ENCODE measurements at regions not wholly inside any gene's neighbourhood (a gene's known extent, or its start where the extent isn't known, plus 50 kb on each side); places are given as distances from the start of the nearest gene placed in this dataset.

DNA sequence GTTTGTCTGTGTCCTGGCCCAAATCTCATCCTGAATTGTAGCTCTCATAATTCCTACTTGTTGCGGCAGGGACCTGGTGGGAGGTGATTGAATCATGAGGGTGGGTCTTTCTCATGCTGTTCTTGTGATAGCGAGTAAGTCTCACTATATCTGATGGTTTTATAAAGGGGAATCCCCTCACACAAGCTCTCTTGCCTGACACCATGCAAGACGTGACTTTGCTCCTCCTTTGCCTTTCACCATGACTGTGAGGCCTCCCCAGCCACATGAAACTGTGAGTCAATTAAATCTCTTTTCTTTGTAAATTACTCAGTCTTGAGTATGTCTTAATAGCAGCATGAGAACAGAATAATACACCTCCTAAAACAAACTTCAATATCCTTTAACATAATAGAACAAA lies 1065.6 kb downstream of the PLA2G4A start:
- no peaks in the 10 kb centered on the region for H3K4me1 ChIP-seq (ENCODE audit: control insufficient read depth, insufficient read depth, low read length)
- H3K27ac ChIP-seq (ENCODE audit: insufficient read depth, low read depth, low read length, poor library complexity, severe bottlenecking) = no peak overlapping the region
- H3K9me3 ChIP-seq (ENCODE audit: control insufficient read depth, low read length) = no peaks in the 10 kb centered on the region
- no peaks in the 10 kb centered on the region for H3K27me3 ChIP-seq (ENCODE audit: control insufficient read depth, insufficient read depth, low read length, poor library complexity, severe bottlenecking)
- 88 to 89% methylated on average over 3 of the region's 3 CpGs for WGBS, 2 experiments
- no peaks in the 10 kb centered on the region for H3K36me3 ChIP-seq (ENCODE audit: control insufficient read depth, insufficient read depth, low read length)
- H3K4me3 ChIP-seq (ENCODE audit: insufficient read depth, low read depth, low read length) = no peak overlapping the region

DNA sequence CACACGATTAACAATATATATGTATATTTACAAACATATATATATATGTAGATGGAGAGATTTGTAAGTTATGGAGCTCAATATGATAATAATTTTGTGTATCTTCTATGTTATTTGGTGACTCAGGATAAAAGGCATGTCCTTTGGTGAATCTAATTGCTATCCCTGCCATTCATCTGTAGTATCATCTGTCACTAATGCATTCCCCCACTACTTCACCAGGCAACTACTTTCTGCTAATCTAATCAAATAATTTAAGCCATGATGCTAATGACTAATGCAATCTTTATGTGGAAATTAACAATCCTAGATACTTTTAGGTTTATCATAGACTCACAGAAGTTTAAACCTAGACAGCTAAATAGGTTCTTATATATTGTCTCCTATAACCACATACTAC lies 1074.5 kb downstream of the PLA2G4A start:
- Histone ChIP-seq H3K27me3 (ENCODE audit: control insufficient read depth, insufficient read depth, low read length, poor library complexity, severe bottlenecking) (no peaks in the 10 kb centered on the region), H3K27ac (ENCODE audit: insufficient read depth, low read depth, low read length, poor library complexity, severe bottlenecking) (no peak overlapping the region), H3K36me3 (ENCODE audit: control insufficient read depth, insufficient read depth, low read length) (no peaks in the 10 kb centered on the region), H3K9me3 (ENCODE audit: control insufficient read depth, low read length) (no peaks in the 10 kb centered on the region), H3K4me3 (ENCODE audit: insufficient read depth, low read depth, low read length) (no peak overlapping the region), H3K4me1 (ENCODE audit: control insufficient read depth, insufficient read depth, low read length) (no peaks in the 10 kb centered on the region)
- WGBS, 2 experiments = no CpG with 5 or more reads among the region's 1 CpG

DNA sequence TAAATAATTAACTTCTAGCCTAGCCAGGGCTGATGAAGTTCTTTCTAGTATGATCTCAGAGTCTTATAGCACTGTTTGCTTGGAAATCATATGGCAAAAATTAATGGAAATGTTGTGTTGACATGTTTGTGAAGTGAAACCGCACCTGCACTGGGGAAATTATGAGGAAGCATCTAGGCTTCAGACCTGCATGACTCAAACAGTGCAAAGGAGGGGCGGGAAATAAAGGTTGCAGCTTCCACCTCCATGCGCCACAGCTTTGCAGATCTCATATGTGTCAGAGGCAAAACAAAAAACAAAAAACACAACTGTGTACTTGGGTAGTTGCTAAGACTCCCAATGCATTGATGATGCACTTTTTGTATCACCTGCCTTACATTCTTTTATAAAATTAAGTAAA lies 1080.6 kb downstream of the PLA2G4A start:
- no peak overlapping the region for H3K4me3 ChIP-seq (ENCODE audit: insufficient read depth, low read depth, low read length)

DNA sequence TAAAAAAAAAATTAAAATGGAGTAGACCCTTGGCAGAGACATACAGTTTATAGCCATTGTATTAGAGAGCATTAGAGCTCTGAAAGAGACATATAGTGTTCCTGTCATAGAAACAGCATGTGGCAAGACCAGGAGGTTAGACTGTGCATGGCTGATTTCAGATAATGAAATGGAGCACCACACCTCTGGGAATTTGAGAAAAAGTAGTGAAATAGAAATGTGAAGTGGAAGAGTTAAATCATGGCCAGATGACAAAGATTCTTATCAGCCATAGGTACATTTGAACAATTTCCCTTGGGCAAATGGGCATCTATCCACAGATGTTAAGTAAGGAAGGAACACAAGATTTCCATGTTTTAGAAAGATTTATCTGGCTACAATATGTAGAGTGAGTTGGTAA lies 1083.1 kb downstream of the PLA2G4A start:
- H3K27ac ChIP-seq (ENCODE audit: insufficient read depth, low read depth, low read length, poor library complexity, severe bottlenecking) = no peak overlapping the region
- H3K4me3 ChIP-seq (ENCODE audit: insufficient read depth, low read depth, low read length) = no peak overlapping the region
- H3K36me3 ChIP-seq (ENCODE audit: control insufficient read depth, insufficient read depth, low read length) = no peaks in the 10 kb centered on the region
- no peaks in the 10 kb centered on the region for H3K9me3 ChIP-seq (ENCODE audit: control insufficient read depth, low read length)
- H3K27me3 ChIP-seq (ENCODE audit: control insufficient read depth, insufficient read depth, low read length, poor library complexity, severe bottlenecking) = no peaks in the 10 kb centered on the region
- no peaks in the 10 kb centered on the region for H3K4me1 ChIP-seq (ENCODE audit: control insufficient read depth, insufficient read depth, low read length)

More for the DNA sequence above, 1080.6 kb downstream of the PLA2G4A start:
- no peaks in the 10 kb centered on the region for H3K9me3 ChIP-seq (ENCODE audit: control insufficient read depth, low read length)
- H3K4me1 ChIP-seq (ENCODE audit: control insufficient read depth, insufficient read depth, low read length) = no peaks in the 10 kb centered on the region
- 93 to 95% methylated on average over 3 of the region's 3 CpGs for WGBS, 2 experiments
- no peak overlapping the region for H3K27ac ChIP-seq (ENCODE audit: insufficient read depth, low read depth, low read length, poor library complexity, severe bottlenecking)
- no peaks in the 10 kb centered on the region for H3K36me3 ChIP-seq (ENCODE audit: control insufficient read depth, insufficient read depth, low read length)
- H3K27me3 ChIP-seq (ENCODE audit: control insufficient read depth, insufficient read depth, low read length, poor library complexity, severe bottlenecking) = no peaks in the 10 kb centered on the region

DNA sequence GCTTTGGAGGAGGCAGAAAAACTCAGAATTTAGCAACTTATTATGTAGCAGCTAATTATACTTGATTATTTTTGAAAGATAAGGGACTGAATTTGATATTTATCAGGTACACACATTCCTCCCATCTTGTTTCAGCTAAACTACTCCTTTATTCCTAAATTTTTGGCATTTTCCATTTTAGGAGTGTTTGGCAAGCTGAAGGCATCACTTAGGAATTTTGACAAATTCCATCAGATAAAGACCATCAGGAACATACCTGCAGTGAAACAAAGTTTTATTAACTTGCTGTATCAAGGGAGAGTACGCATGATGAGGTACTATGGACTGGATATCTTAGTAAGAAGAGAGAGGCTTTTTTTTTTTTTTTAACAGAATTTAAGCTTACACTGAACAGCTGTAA lies 1092.2 kb downstream of the PLA2G4A start:
- H3K27me3 ChIP-seq (ENCODE audit: control insufficient read depth, insufficient read depth, low read length, poor library complexity, severe bottlenecking) = no peaks in the 10 kb centered on the region
- no peaks in the 10 kb centered on the region for H3K4me1 ChIP-seq (ENCODE audit: control insufficient read depth, insufficient read depth, low read length)
- no peaks in the 10 kb centered on the region for H3K9me3 ChIP-seq (ENCODE audit: control insufficient read depth, low read length)
- WGBS, 2 experiments = 95 to 100% methylated on average over 1 of the region's 1 CpG
- no peak overlapping the region for H3K4me3 ChIP-seq (ENCODE audit: insufficient read depth, low read depth, low read length)
- H3K27ac ChIP-seq (ENCODE audit: insufficient read depth, low read depth, low read length, poor library complexity, severe bottlenecking) = no peak overlapping the region
- H3K36me3 ChIP-seq (ENCODE audit: control insufficient read depth, insufficient read depth, low read length) = no peaks in the 10 kb centered on the region

DNA sequence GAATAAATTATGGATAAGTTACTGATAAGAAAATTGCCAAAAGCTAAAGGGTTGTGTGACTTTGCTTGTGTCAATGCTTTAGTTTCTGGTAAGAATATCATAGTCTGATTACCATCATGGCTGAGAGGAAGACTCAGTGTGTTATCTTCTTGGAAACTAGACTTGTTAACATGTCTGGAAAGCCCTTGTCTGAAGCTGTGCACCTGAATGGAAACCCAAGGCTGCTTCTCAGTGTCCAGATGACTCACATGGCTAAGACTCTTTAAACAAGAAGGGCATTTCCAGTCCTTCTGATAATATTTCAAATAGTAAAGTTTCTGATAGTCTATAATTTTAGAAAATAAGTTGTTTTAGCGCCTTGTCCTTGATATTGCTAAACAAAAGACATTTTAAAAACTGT lies 1092.7 kb downstream of the PLA2G4A start:
- Histone ChIP-seq H3K4me3 (ENCODE audit: insufficient read depth, low read depth, low read length) (no peak overlapping the region), H3K27ac (ENCODE audit: insufficient read depth, low read depth, low read length, poor library complexity, severe bottlenecking) (no peak overlapping the region), H3K9me3 (ENCODE audit: control insufficient read depth, low read length) (no peaks in the 10 kb centered on the region), H3K36me3 (ENCODE audit: control insufficient read depth, insufficient read depth, low read length) (no peaks in the 10 kb centered on the region), H3K27me3 (ENCODE audit: control insufficient read depth, insufficient read depth, low read length, poor library complexity, severe bottlenecking) (no peaks in the 10 kb centered on the region), H3K4me1 (ENCODE audit: control insufficient read depth, insufficient read depth, low read length) (no peaks in the 10 kb centered on the region)
- WGBS, 2 experiments = 80% methylated on average over 1 of the region's 1 CpG; no CpG with 5 or more reads in 1 of the 2 experiments

DNA sequence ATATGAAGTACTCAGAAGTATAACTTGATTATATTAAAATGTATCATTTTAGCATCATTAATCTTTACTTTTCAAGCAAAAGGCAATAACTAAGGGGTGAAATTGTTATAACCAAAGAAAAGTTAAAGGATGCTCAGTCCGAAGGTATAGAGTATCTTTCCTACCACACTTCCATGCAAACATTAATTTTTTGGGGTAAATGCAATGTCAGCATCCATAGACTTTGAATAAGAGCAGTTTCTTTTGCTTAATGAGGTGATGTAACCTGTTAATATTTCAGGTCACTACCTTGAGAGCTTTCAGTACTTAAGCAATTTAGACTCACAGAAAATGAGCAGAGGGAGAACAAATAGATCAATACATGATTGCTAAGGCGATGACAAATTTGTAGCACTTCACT lies 1093.5 kb downstream of the PLA2G4A start:
- Histone ChIP-seq H3K27ac (ENCODE audit: insufficient read depth, low read depth, low read length, poor library complexity, severe bottlenecking) (no peak overlapping the region), H3K36me3 (ENCODE audit: control insufficient read depth, insufficient read depth, low read length) (no peaks in the 10 kb centered on the region), H3K4me3 (ENCODE audit: insufficient read depth, low read depth, low read length) (no peak overlapping the region), H3K27me3 (ENCODE audit: control insufficient read depth, insufficient read depth, low read length, poor library complexity, severe bottlenecking) (no peaks in the 10 kb centered on the region), H3K4me1 (ENCODE audit: control insufficient read depth, insufficient read depth, low read length) (no peaks in the 10 kb centered on the region), H3K9me3 (ENCODE audit: control insufficient read depth, low read length) (no peaks in the 10 kb centered on the region)
- 88 to 92% methylated on average over 1 of the region's 2 CpGs for WGBS, 2 experiments

DNA sequence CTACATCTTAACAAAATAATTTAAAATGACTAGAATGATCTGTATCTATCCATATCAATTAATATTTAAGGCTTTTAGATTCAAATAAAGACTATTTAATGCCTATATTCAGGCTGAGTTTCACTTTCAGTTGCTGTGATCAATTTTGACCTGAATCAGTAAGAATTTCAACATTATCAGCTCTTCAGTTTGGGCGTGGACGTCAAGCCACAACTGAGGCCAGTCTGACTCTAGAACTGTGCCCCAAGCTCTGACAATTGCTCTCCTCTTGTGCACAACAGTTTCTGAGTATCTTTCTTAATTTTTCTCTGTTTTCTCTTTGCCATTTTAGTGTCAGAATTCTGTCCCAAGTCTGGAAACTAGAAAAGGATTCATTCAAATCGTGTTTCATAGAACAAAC lies 1095.5 kb downstream of the PLA2G4A start:
- no peaks in the 10 kb centered on the region for H3K27me3 ChIP-seq (ENCODE audit: control insufficient read depth, insufficient read depth, low read length, poor library complexity, severe bottlenecking)
- H3K9me3 ChIP-seq (ENCODE audit: control insufficient read depth, low read length) = no peaks in the 10 kb centered on the region
- H3K4me3 ChIP-seq (ENCODE audit: insufficient read depth, low read depth, low read length) = no peak overlapping the region
- 95% methylated on average over 3 of the region's 3 CpGs for WGBS, 2 experiments
- H3K4me1 ChIP-seq (ENCODE audit: control insufficient read depth, insufficient read depth, low read length) = no peaks in the 10 kb centered on the region
- no peak overlapping the region for H3K27ac ChIP-seq (ENCODE audit: insufficient read depth, low read depth, low read length, poor library complexity, severe bottlenecking)
- H3K36me3 ChIP-seq (ENCODE audit: control insufficient read depth, insufficient read depth, low read length) = no peaks in the 10 kb centered on the region

DNA sequence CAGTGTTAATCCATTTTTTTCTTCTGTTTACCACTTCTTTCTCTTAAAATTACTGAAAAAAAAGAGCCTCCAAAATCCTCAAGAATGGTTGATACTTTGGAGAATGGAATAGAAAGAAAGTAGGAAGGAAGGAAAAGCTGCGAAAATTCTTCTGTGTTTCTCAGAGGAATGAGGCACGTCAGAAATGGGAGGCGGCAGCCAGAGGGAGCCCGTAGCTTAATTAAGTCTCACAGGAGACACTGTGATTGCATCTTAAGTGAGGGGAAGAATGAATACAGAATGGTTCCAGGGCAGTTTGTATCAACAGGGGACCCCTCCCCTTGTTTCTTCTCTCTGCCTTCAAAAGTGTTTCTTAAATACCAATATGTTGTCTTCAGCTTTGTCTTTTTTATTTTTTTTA lies 1099.5 kb downstream of the PLA2G4A start:
- 16 to 20% methylated on average over 4 of the region's 4 CpGs for WGBS, 2 experiments
- no peaks in the 10 kb centered on the region for H3K4me1 ChIP-seq (ENCODE audit: control insufficient read depth, insufficient read depth, low read length)
- no peak overlapping the region for H3K4me3 ChIP-seq (ENCODE audit: insufficient read depth, low read depth, low read length)
- no peaks in the 10 kb centered on the region for H3K9me3 ChIP-seq (ENCODE audit: control insufficient read depth, low read length)
- no peak overlapping the region for H3K27ac ChIP-seq (ENCODE audit: insufficient read depth, low read depth, low read length, poor library complexity, severe bottlenecking)
- H3K36me3 ChIP-seq (ENCODE audit: control insufficient read depth, insufficient read depth, low read length) = no peaks in the 10 kb centered on the region
- H3K27me3 ChIP-seq (ENCODE audit: control insufficient read depth, insufficient read depth, low read length, poor library complexity, severe bottlenecking) = no peaks in the 10 kb centered on the region

DNA sequence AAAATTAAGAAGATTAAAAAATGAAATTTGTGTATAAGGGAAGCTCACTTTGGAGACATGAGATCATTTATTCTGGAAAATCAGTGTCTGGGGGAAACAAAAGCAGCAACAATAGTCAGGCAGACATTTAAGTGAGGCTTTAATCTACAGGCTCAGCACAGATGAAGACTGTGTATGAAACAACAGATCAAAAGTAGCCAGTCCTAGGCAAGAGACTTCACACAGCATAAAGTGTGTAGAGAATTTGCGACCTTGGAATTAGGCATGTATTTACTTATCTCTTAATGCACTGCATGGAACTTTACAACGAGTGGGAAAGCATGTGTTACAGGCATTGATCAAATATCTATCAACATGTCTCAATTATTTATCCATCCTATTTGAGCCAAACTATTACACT lies 1099.9 kb downstream of the PLA2G4A start:
- Histone ChIP-seq H3K4me3 (ENCODE audit: insufficient read depth, low read depth, low read length) (no peak overlapping the region), H3K27me3 (ENCODE audit: control insufficient read depth, insufficient read depth, low read length, poor library complexity, severe bottlenecking) (no peaks in the 10 kb centered on the region), H3K36me3 (ENCODE audit: control insufficient read depth, insufficient read depth, low read length) (no peaks in the 10 kb centered on the region), H3K4me1 (ENCODE audit: control insufficient read depth, insufficient read depth, low read length) (no peaks in the 10 kb centered on the region), H3K27ac (ENCODE audit: insufficient read depth, low read depth, low read length, poor library complexity, severe bottlenecking) (no peak overlapping the region), H3K9me3 (ENCODE audit: control insufficient read depth, low read length) (no peaks in the 10 kb centered on the region)
- WGBS, 2 experiments = 71 to 81% methylated on average over 2 of the region's 2 CpGs

DNA sequence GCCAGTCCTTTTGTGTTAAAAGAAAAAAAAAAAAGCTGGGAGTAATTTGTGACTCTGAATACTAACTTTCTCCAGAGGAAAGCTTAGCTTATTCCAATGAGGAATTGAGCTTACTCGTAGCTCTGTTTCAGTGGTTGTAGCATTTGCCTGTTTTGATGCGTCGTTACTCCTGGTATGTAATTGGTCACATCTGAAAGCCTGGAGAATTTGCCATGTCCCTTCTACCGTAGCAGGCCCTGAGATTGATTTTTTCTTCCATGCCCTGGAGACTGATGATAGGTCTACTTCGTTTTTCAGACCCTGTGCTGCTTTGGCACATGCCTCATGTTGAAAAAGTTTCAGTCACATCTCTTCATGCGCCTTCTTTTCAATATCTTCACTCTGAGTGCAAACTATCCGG lies 1103.0 kb downstream of the PLA2G4A start:
- 86 to 90% methylated on average over 5 to 6 of the region's 7 CpGs for WGBS, 2 experiments
- no peaks in the 10 kb centered on the region for H3K27me3 ChIP-seq (ENCODE audit: control insufficient read depth, insufficient read depth, low read length, poor library complexity, severe bottlenecking)
- no peaks in the 10 kb centered on the region for H3K36me3 ChIP-seq (ENCODE audit: control insufficient read depth, insufficient read depth, low read length)

More for the DNA sequence above, 1103.0 kb downstream of the PLA2G4A start:
- no peaks in the 10 kb centered on the region for H3K9me3 ChIP-seq (ENCODE audit: control insufficient read depth, low read length)
- H3K27ac ChIP-seq (ENCODE audit: insufficient read depth, low read depth, low read length, poor library complexity, severe bottlenecking) = no peak overlapping the region
- no peak overlapping the region for H3K4me3 ChIP-seq (ENCODE audit: insufficient read depth, low read depth, low read length)
- H3K4me1 ChIP-seq (ENCODE audit: control insufficient read depth, insufficient read depth, low read length) = no peaks in the 10 kb centered on the region
